ENCODE measurements at regions not wholly inside any gene's neighbourhood (a gene's known extent, or its start where the extent isn't known, plus 50 kb on each side); places are given as distances from the start of the nearest gene placed in this dataset.

DNA sequence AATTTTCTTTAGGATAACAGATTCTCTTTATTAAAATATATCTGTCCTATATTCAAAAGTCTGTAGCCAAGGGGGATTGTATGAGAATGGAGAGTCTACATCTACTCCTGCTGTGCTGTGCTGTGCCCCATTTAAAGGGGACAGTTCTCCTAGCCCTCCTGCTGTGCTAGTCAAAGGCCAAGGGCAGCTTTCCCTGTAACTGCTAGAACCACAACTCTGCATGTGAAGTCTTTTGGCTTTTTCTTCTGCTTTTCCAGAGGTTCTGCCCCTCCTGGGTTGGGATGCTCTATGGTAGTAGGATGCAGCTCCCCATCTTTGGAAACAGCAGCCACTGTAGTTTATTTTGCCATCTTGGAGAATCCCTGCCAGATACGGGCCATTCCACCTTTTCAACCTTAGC is 197.5 kb upstream of the JUN start:
- H3K27ac ChIP-seq (ENCODE audit: low read depth, low read length), result no peak overlapping the region

DNA sequence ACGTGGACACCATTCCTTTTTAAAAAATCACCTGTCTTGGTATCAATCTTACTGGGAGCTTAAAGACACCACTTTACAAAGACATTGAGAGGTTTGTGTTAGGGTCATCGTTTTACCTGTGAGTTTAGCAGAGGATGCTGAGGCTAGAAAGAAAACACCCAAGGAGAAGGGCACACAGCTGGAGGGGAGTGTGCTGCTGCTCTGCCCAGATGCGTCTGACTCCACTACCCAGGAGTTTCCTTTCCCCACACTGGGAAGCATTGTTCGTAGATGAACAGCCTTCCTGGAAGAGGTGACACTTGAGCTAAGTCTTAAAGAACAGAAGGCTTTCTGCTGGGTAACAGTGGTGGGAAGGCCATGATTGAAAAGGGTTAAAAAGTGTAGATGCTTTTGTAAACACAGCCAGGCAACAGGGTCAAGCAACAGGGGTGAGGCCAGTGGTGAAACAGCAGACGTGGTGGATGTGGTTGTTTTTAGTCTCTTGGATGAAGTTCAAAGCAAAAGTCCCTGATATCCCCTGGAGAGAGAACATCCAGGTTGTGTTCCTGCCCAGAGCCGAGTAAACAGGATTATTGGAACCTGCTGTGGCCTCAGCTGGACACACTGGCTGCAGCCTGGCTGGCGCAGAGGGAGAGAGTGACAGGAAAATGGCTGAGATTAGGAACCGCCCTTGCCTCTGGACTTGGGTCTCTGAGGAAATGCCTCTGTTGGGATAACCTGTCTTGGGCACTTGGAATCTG is 198.6 kb upstream of the JUN start:
- H3K4me3 ChIP-seq (ENCODE audit: low read depth, low read length), result no peak overlapping the region
- no peak overlapping the region for H2AFZ ChIP-seq (ENCODE audit: insufficient read depth, low read length, poor library complexity)
- H4K8ac ChIP-seq (ENCODE audit: low read depth, low read length), result no peak overlapping the region
- no peaks in the 10 kb centered on the region for H3K79me2 ChIP-seq (ENCODE audit: control insufficient read depth, insufficient read depth, low read length, poor library complexity)
- no peak overlapping the region for H3K27ac ChIP-seq (ENCODE audit: low read depth, low read length)
- no peak for DNase-seq
- no peak overlapping the region for H2BK5ac ChIP-seq (ENCODE audit: low read depth, low read length, poor library complexity)
- H3K79me1 ChIP-seq (ENCODE audit: low read length), result no peaks in the 10 kb centered on the region
- no peak overlapping the region for H3K18ac ChIP-seq (ENCODE audit: low read length)
- no CpG with 5 or more reads among the region's 8 CpGs for WGBS (ENCODE audit: extremely low coverage, insufficient coverage, insufficient read length)
- H4K91ac ChIP-seq (ENCODE audit: low read depth, low read length), result no peak overlapping the region
- H3K9me3 ChIP-seq (ENCODE audit: insufficient read depth, low read depth, low read length), result no peaks in the 10 kb centered on the region
- no peak overlapping the region for H3K14ac ChIP-seq (ENCODE audit: low read length)
- no peak overlapping the region for H3K4me2 ChIP-seq (ENCODE audit: low read length)
- H2BK12ac ChIP-seq (ENCODE audit: low read length), result no peak overlapping the region
- no peak overlapping the region for H3K23ac ChIP-seq (ENCODE audit: low read length)
- H2AK5ac ChIP-seq (ENCODE audit: low read length), result no peak overlapping the region
- no peak overlapping the region for H3K4ac ChIP-seq (ENCODE audit: low read depth, low read length)
- H3K9ac ChIP-seq (ENCODE audit: low read length), result no peak overlapping the region
- no peaks in the 10 kb centered on the region for H3K36me3 ChIP-seq (ENCODE audit: control insufficient read depth in 1 of 2, insufficient read depth in 2 of 2, low read length in 2 of 2)
- H3K27me3 ChIP-seq (ENCODE audit: insufficient read depth, low read length), result no peaks in the 10 kb centered on the region
- no peak overlapping the region for H4K12ac ChIP-seq (ENCODE audit: low read depth, low read length)
- no peaks in the 10 kb centered on the region for H3K4me1 ChIP-seq (ENCODE audit: control insufficient read depth in 1 of 2, insufficient read depth in 2 of 2, low read length in 2 of 2)
- no peak overlapping the region for H2BK120ac ChIP-seq (ENCODE audit: insufficient read depth, low read length, poor library complexity)

More for the DNA sequence above, 197.5 kb upstream of the JUN start:
- no peak overlapping the region for H3K4ac ChIP-seq (ENCODE audit: low read depth, low read length)
- H4K91ac ChIP-seq (ENCODE audit: low read depth, low read length), result no peak overlapping the region
- H3K14ac ChIP-seq (ENCODE audit: low read length), result no peak overlapping the region
- no peak overlapping the region for H3K9ac ChIP-seq (ENCODE audit: low read length)
- H3K18ac ChIP-seq (ENCODE audit: low read length), result no peak overlapping the region
- H2BK12ac ChIP-seq (ENCODE audit: low read length), result no peak overlapping the region
- H3K4me2 ChIP-seq (ENCODE audit: low read length), result no peak overlapping the region
- H2BK5ac ChIP-seq (ENCODE audit: low read depth, low read length, poor library complexity), result no peak overlapping the region
- DNase-seq, result no peak
- H3K79me2 ChIP-seq (ENCODE audit: control insufficient read depth, insufficient read depth, low read length, poor library complexity), result no peaks in the 10 kb centered on the region
- no peaks in the 10 kb centered on the region for H3K9me3 ChIP-seq (ENCODE audit: insufficient read depth, low read depth, low read length)
- H2AK5ac ChIP-seq (ENCODE audit: low read length), result no peak overlapping the region
- H2BK120ac ChIP-seq (ENCODE audit: insufficient read depth, low read length, poor library complexity), result no peak overlapping the region
- H4K12ac ChIP-seq (ENCODE audit: low read depth, low read length), result no peak overlapping the region
- H3K4me3 ChIP-seq (ENCODE audit: low read depth, low read length), result no peak overlapping the region
- H3K4me1 ChIP-seq (ENCODE audit: control insufficient read depth in 1 of 2, insufficient read depth in 2 of 2, low read length in 2 of 2), result no peaks in the 10 kb centered on the region
- no peak overlapping the region for H2AFZ ChIP-seq (ENCODE audit: insufficient read depth, low read length, poor library complexity)
- H3K36me3 ChIP-seq (ENCODE audit: control insufficient read depth in 1 of 2, insufficient read depth in 2 of 2, low read length in 2 of 2), result no peaks in the 10 kb centered on the region
- H3K23ac ChIP-seq (ENCODE audit: low read length), result no peak overlapping the region
- H3K79me1 ChIP-seq (ENCODE audit: low read length), result no peaks in the 10 kb centered on the region
- H4K8ac ChIP-seq (ENCODE audit: low read depth, low read length), result no peak overlapping the region
- H3K27me3 ChIP-seq (ENCODE audit: insufficient read depth, low read length), result no peaks in the 10 kb centered on the region
- no CpG with 5 or more reads among the region's 1 CpG for WGBS (ENCODE audit: extremely low coverage, insufficient coverage, insufficient read length)

DNA sequence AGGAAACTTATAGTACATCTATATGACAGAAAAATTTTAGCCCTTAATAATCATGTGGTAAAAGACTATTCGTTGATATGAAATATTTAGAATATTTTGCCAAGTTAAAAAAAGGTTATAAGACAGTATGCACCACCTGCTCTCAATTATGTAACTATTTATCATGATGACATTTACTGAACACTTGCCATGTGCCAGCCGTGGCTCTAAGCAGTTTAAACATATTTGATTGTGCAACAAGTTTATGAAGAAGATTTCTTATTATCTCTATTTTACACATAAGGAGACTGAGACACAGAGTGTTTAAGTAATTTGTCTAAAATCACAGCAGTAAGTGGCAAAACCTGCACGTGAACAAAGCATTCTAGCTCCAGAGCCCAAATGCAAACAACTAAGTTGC is 199.3 kb upstream of the JUN start:
- H4K12ac ChIP-seq (ENCODE audit: low read depth, low read length), result no peak overlapping the region
- H4K8ac ChIP-seq (ENCODE audit: low read depth, low read length), result no peak overlapping the region
- no peaks in the 10 kb centered on the region for H3K79me1 ChIP-seq (ENCODE audit: low read length)
- H4K91ac ChIP-seq (ENCODE audit: low read depth, low read length), result no peak overlapping the region
- H3K4me2 ChIP-seq (ENCODE audit: low read length), result no peak overlapping the region
- H3K9me3 ChIP-seq (ENCODE audit: insufficient read depth, low read depth, low read length), result peaks cover 2% of the 10 kb centered on the region
- no peak for DNase-seq
- no peak overlapping the region for H2AFZ ChIP-seq (ENCODE audit: insufficient read depth, low read length, poor library complexity)
- no peak overlapping the region for H2BK120ac ChIP-seq (ENCODE audit: insufficient read depth, low read length, poor library complexity)
- H3K9ac ChIP-seq (ENCODE audit: low read length), result no peak overlapping the region
- H2BK5ac ChIP-seq (ENCODE audit: low read depth, low read length, poor library complexity), result no peak overlapping the region
- no peak overlapping the region for H3K23ac ChIP-seq (ENCODE audit: low read length)
- no CpG with 5 or more reads among the region's 3 CpGs for WGBS (ENCODE audit: extremely low coverage, insufficient coverage, insufficient read length)
- no peaks in the 10 kb centered on the region for H3K36me3 ChIP-seq (ENCODE audit: control insufficient read depth in 1 of 2, insufficient read depth in 2 of 2, low read length in 2 of 2)
- no peak overlapping the region for H3K27ac ChIP-seq (ENCODE audit: low read depth, low read length)
- no peak overlapping the region for H3K4ac ChIP-seq (ENCODE audit: low read depth, low read length)
- no peak overlapping the region for H2AK5ac ChIP-seq (ENCODE audit: low read length)
- H3K18ac ChIP-seq (ENCODE audit: low read length), result no peak overlapping the region
- no peak overlapping the region for H3K14ac ChIP-seq (ENCODE audit: low read length)
- no peaks in the 10 kb centered on the region for H3K4me1 ChIP-seq (ENCODE audit: control insufficient read depth in 1 of 2, insufficient read depth in 2 of 2, low read length in 2 of 2)
- no peak overlapping the region for H2BK12ac ChIP-seq (ENCODE audit: low read length)
- H3K4me3 ChIP-seq (ENCODE audit: low read depth, low read length), result no peak overlapping the region
- no peaks in the 10 kb centered on the region for H3K79me2 ChIP-seq (ENCODE audit: control insufficient read depth, insufficient read depth, low read length, poor library complexity)
- H3K27me3 ChIP-seq (ENCODE audit: insufficient read depth, low read length), result no peaks in the 10 kb centered on the region

DNA sequence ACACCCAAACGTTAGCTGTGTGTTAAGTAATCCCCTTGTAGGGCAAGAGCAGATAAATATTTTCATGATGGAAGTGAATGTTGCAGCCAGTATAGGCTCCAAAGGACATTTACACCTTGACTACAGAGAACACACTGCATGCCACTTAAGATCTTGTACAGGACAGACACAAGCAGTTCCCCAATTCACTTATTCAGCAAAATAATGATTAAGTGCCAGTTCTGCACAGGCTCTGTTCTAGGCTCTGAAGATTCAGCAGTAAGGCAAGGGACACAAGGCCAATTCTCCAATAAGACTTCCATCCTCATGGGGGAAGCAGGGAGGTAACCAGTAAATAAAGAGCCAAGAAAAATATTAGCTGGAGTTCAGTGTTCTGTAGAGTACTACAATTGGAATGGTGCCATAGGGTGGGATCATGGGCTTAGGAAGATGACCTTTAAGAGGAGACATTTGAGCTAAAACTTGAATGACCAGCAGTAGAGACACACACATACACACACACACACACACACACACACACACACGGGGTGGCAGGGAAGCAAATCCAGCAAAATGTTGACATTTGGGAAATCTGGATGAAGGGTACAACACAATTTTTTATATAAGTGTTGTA is 199.9 kb upstream of the JUN start:
- Histone ChIP-seq H3K79me1 (ENCODE audit: low read length) (no peaks in the 10 kb centered on the region), H2AK5ac (ENCODE audit: low read length) (no peak overlapping the region), H3K79me2 (ENCODE audit: control insufficient read depth, insufficient read depth, low read length, poor library complexity) (no peaks in the 10 kb centered on the region), H3K9me3 (ENCODE audit: insufficient read depth, low read depth, low read length) (peaks cover 2% of the 10 kb centered on the region), H3K4me3 (ENCODE audit: low read depth, low read length) (no peak overlapping the region), H3K4me2 (ENCODE audit: low read length) (no peak overlapping the region), H3K4ac (ENCODE audit: low read depth, low read length) (no peak overlapping the region), H4K8ac (ENCODE audit: low read depth, low read length) (no peak overlapping the region), H2AFZ (ENCODE audit: insufficient read depth, low read length, poor library complexity) (no peak overlapping the region), H3K9ac (ENCODE audit: low read length) (no peak overlapping the region), H3K23ac (ENCODE audit: low read length) (no peak overlapping the region), H3K14ac (ENCODE audit: low read length) (no peak overlapping the region), H4K91ac (ENCODE audit: low read depth, low read length) (no peak overlapping the region), H2BK120ac (ENCODE audit: insufficient read depth, low read length, poor library complexity) (no peak overlapping the region), H3K18ac (ENCODE audit: low read length) (no peak overlapping the region), H4K12ac (ENCODE audit: low read depth, low read length) (no peak overlapping the region), H3K27ac (ENCODE audit: low read depth, low read length) (no peak overlapping the region), H2BK5ac (ENCODE audit: low read depth, low read length, poor library complexity) (no peak overlapping the region), H3K4me1 (ENCODE audit: control insufficient read depth in 1 of 2, insufficient read depth in 2 of 2, low read length in 2 of 2) (no peaks in the 10 kb centered on the region), H2BK12ac (ENCODE audit: low read length) (no peak overlapping the region), H3K36me3 (ENCODE audit: control insufficient read depth in 1 of 2, insufficient read depth in 2 of 2, low read length in 2 of 2) (no peaks in the 10 kb centered on the region), H3K27me3 (ENCODE audit: insufficient read depth, low read length) (no peaks in the 10 kb centered on the region)
- no CpG with 5 or more reads among the region's 2 CpGs for WGBS (ENCODE audit: extremely low coverage, insufficient coverage, insufficient read length)
- DNase-seq, result no peak

Data from trophoblast cell (in vitro differentiated cells and primary cell).